SK-N-SH treated with all-trans-retinoic acid at 6 μM for 48 hours (cell line): ENCODE measurements at regions not wholly inside any gene's neighbourhood (a gene's known extent, or its start where the extent isn't known, plus 50 kb on each side); places are given as distances from the start of the nearest gene placed in this dataset.

Experiments
- ATAC-seq: fragments of 200-7000 bp; cut with Tn5 transposase; 3 replicates; pipeline ENCODE4 v1.9.1; 2020; ENCODE audit warnings: mild to moderate bottlenecking, moderate library complexity
- BACH2 ChIP-seq: fragments of 250-450 bp; sonication (Bioruptor Pico); IDR thresholded peaks from 2 replicates; pipeline ENCODE4 v1.9.0; 2021; ENCODE audit warnings: mild to moderate bottlenecking, borderline replicate concordance
- CSDC2 ChIP-seq: fragments of 250-450 bp; sonication (Bioruptor Pico); IDR thresholded peaks from 2 replicates; pipeline ENCODE4 v1.5.0; 2020; ENCODE audit warnings: mild to moderate bottlenecking, moderate library complexity
- GLIS3 ChIP-seq: fragments of 250-450 bp; sonication (Bioruptor Pico); IDR thresholded peaks from 2 replicates; pipeline ENCODE4 v1.5.0; 2020; ENCODE audit warnings: mild to moderate bottlenecking, moderate library complexity
- ISL1 ChIP-seq: fragments of 250-450 bp; sonication (Bioruptor Pico); IDR thresholded peaks from 2 replicates; pipeline ENCODE4 v2.1.2; 2022; ENCODE audit warnings: mild to moderate bottlenecking, moderate library complexity
- OSR1 ChIP-seq: fragments of 250-450 bp; sonication (Bioruptor Pico); IDR thresholded peaks from 2 replicates; pipeline ENCODE4 v1.8.0; 2022; ENCODE audit warnings: moderate library complexity, mild to moderate bottlenecking, inconsistent platforms
- PPARA ChIP-seq: fragments of 250-450 bp; sonication (Bioruptor Pico); IDR thresholded peaks from 2 replicates; pipeline ENCODE4 v1.5.0; 2020; ENCODE audit warnings: mild to moderate bottlenecking, borderline replicate concordance
- RARB ChIP-seq: fragments of 250-450 bp; sonication (Bioruptor Pico); IDR thresholded peaks from 2 replicates; pipeline ENCODE4 v1.8.0; 2021; ENCODE audit warnings: mild to moderate bottlenecking, moderate library complexity
- SNAI2 ChIP-seq: fragments of 250-450 bp; sonication (Bioruptor Pico); IDR thresholded peaks from 2 replicates; pipeline ENCODE4 v1.5.0; 2020; ENCODE audit warnings: mild to moderate bottlenecking, moderate library complexity
- TCF4 ChIP-seq: fragments of 250-450 bp; sonication (Bioruptor Pico); IDR thresholded peaks from 2 replicates; pipeline ENCODE4 v1.8.0; 2021; ENCODE audit warnings: mild to moderate bottlenecking, moderate library complexity, borderline replicate concordance
- TOX ChIP-seq: fragments of 250-450 bp; sonication (Bioruptor Pico); IDR thresholded peaks from 2 replicates; pipeline ENCODE4 v1.8.0; 2021; ENCODE audit warnings: mild to moderate bottlenecking, moderate library complexity, borderline replicate concordance
- ZC3H10 ChIP-seq: fragments of 250-450 bp; sonication (Bioruptor Pico); IDR thresholded peaks from 2 replicates; pipeline ENCODE4 v1.5.1; 2021; ENCODE audit warnings: mild to moderate bottlenecking, moderate library complexity
- ZFP3 ChIP-seq: fragments of 250-450 bp; sonication (Bioruptor Pico); IDR thresholded peaks from 2 replicates; pipeline ENCODE4 v1.5.0; 2020; ENCODE audit warnings: mild to moderate bottlenecking, moderate library complexity
- ZFP30 ChIP-seq: fragments of 450-650 bp; formaldehyde crosslinking; IDR thresholded peaks from 2 replicates; pipeline ENCODE4 v1.5.0; 2022; ENCODE audit warnings: mild to moderate bottlenecking, moderate library complexity
- ZNF565 ChIP-seq: fragments of 450-650 bp; formaldehyde crosslinking; conservative IDR thresholded peaks from 2 replicates; pipeline ENCODE4 v1.5.0; 2020; ENCODE audit warnings: low read depth, mild to moderate bottlenecking, moderate library complexity
- ZNF70 ChIP-seq: fragments of 450-650 bp; formaldehyde crosslinking; IDR thresholded peaks from 2 replicates; pipeline ENCODE4 v1.5.0; 2020; ENCODE audit warnings: mild to moderate bottlenecking, moderate library complexity
- ZNF8 ChIP-seq: fragments of 450-650 bp; formaldehyde crosslinking; IDR thresholded peaks from 2 replicates; pipeline ENCODE4 v1.5.0; 2020; ENCODE audit warnings: mild to moderate bottlenecking, moderate library complexity
- TF ChIP-seq, protein P1 (sequence below): fragments of 250-450 bp; sonication (Bioruptor Pico); IDR thresholded peaks from 2 replicates; pipeline ENCODE4 v1.5.1; 2021; ENCODE audit warnings: mild to moderate bottlenecking, moderate library complexity
- TF ChIP-seq, protein P2 (sequence below): fragments of 250-450 bp; sonication (Bioruptor Pico); IDR thresholded peaks from 2 replicates; pipeline ENCODE4 v1.8.0; 2021; ENCODE audit warnings: low read depth, mild to moderate bottlenecking, moderate library complexity, borderline replicate concordance
- TF ChIP-seq, protein P3 (sequence below): fragments of 250-450 bp; sonication (Bioruptor Pico); IDR thresholded peaks from 2 replicates; pipeline ENCODE4 v1.5.1; 2020; ENCODE audit warnings: low read depth, mild to moderate bottlenecking, moderate library complexity
- TF ChIP-seq, protein P4 (sequence below): fragments of 250-450 bp; sonication (Bioruptor Pico); IDR thresholded peaks from 2 replicates; pipeline ENCODE4 v1.5.0; 2020; ENCODE audit warnings: mild to moderate bottlenecking, moderate library complexity
- TF ChIP-seq, protein P5 (sequence below): fragments of 250-450 bp; sonication (Bioruptor Pico); IDR thresholded peaks from 2 replicates; pipeline ENCODE4 v1.8.0; 2020; ENCODE audit warnings: mild to moderate bottlenecking, moderate library complexity, borderline replicate concordance

DNA sequence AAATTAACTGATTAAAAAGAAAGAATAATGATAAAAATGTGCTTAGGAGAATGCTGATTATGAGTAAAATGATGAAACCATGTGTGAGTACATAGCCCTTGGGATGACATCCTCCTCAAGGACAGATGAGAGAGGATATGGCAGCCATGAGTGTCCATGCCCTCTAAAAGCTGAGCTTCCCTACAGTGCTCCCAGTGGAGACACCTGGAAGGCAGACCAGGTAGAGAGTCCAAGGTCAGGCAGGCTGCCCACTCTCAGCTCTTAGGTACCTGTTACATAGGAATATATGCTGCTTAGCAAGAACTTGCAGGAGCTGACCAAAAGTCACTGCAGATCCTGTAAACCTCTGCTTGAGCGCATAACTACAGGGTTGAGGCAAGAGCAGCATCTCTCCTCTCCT lies 169.7 kb upstream of the TMEM229A start:
- no peak for ATAC-seq
- no peak for TF ChIP-seq ZFP3 (CRISPR knock-in tag)
- TF ChIP-seq, protein P1, sequence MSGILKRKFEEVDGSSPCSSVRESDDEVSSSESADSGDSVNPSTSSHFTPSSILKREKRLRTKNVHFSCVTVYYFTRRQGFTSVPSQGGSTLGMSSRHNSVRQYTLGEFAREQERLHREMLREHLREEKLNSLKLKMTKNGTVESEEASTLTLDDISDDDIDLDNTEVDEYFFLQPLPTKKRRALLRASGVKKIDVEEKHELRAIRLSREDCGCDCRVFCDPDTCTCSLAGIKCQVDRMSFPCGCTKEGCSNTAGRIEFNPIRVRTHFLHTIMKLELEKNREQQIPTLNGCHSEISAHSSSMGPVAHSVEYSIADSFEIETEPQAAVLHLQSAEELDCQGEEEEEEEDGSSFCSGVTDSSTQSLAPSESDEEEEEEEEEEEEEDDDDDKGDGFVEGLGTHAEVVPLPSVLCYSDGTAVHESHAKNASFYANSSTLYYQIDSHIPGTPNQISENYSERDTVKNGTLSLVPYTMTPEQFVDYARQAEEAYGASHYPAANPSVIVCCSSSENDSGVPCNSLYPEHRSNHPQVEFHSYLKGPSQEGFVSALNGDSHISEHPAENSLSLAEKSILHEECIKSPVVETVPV (CRISPR knock-in tag), result no peak
- TF ChIP-seq GLIS3 (CRISPR knock-in tag), result no peak
- TF ChIP-seq, protein P2, sequence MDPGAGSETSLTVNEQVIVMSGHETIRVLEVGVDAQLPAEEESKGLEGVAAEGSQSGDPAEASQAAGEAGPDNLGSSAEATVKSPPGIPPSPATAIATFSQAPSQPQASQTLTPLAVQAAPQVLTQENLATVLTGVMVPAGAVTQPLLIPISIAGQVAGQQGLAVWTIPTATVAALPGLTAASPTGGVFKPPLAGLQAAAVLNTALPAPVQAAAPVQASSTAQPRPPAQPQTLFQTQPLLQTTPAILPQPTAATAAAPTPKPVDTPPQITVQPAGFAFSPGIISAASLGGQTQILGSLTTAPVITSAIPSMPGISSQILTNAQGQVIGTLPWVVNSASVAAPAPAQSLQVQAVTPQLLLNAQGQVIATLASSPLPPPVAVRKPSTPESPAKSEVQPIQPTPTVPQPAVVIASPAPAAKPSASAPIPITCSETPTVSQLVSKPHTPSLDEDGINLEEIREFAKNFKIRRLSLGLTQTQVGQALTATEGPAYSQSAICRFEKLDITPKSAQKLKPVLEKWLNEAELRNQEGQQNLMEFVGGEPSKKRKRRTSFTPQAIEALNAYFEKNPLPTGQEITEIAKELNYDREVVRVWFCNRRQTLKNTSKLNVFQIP (CRISPR knock-in tag), result no peak
- TF ChIP-seq, all 23 proteins: peak for 0

DNA sequence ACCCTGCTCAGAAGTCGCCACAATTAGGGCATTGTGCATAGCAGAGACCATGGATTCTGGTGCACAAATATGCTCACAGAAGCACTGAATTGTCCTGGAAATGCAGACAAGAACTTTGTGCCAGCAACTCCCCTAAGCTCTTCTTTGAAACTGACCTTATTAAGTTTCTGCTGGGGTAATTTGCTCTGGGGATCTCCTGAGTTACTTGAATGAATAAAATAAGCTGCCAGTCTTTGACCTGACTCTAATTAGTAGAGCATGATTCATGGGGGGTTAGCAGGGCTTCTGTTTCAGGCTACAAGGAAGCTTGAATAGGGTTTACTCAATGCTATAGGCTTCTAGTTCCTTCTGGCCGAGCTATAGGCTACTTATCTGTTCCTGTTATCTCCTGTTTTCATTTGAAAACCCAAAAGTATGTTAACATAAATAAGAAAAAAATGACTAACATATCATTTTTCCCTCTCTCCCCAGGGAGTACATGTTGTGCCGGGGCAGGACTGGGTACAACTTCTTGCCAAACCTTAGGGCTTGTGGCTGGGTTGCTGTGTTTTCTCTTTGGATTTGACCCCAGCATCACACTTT lies 169.0 kb upstream of the TMEM229A start:
- no peak for ATAC-seq

DNA sequence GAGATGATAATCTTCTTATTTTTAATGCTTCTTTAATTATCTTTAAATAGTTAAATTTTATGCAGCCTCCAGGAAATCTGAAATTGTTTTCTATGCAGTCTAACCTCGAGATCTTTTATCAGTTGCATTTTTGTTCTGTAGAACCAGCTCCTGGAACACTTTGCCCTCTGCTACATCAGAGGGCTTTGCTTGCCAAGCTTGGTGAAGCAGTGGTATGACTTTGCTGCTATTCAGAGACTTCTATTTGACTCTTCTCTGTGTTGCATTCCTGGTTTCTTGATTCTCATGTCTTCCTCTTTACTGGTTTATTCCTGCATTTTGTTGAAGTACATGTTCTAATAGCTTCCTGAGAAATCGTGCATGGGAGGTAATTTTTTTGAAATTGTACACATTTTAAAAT lies 163.7 kb upstream of the TMEM229A start:
- ATAC-seq, result no peak
- TF ChIP-seq, protein P3, sequence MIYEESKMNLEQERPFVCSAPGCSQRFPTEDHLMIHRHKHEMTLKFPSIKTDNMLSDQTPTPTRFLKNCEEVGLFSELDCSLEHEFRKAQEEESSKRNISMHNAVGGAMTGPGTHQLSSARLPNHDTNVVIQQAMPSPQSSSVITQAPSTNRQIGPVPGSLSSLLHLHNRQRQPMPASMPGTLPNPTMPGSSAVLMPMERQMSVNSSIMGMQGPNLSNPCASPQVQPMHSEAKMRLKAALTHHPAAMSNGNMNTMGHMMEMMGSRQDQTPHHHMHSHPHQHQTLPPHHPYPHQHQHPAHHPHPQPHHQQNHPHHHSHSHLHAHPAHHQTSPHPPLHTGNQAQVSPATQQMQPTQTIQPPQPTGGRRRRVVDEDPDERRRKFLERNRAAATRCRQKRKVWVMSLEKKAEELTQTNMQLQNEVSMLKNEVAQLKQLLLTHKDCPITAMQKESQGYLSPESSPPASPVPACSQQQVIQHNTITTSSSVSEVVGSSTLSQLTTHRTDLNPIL (CRISPR knock-in tag), result no peak
- TF ChIP-seq CSDC2 (CRISPR knock-in tag) (no peak), TCF4 (CRISPR knock-in tag) (no peak), TOX (no peak), ZNF8 (CRISPR knock-in tag) (no peak), RARB (CRISPR knock-in tag) (no peak), OSR1 (CRISPR knock-in tag) (no peak)
- TF ChIP-seq, protein P4, sequence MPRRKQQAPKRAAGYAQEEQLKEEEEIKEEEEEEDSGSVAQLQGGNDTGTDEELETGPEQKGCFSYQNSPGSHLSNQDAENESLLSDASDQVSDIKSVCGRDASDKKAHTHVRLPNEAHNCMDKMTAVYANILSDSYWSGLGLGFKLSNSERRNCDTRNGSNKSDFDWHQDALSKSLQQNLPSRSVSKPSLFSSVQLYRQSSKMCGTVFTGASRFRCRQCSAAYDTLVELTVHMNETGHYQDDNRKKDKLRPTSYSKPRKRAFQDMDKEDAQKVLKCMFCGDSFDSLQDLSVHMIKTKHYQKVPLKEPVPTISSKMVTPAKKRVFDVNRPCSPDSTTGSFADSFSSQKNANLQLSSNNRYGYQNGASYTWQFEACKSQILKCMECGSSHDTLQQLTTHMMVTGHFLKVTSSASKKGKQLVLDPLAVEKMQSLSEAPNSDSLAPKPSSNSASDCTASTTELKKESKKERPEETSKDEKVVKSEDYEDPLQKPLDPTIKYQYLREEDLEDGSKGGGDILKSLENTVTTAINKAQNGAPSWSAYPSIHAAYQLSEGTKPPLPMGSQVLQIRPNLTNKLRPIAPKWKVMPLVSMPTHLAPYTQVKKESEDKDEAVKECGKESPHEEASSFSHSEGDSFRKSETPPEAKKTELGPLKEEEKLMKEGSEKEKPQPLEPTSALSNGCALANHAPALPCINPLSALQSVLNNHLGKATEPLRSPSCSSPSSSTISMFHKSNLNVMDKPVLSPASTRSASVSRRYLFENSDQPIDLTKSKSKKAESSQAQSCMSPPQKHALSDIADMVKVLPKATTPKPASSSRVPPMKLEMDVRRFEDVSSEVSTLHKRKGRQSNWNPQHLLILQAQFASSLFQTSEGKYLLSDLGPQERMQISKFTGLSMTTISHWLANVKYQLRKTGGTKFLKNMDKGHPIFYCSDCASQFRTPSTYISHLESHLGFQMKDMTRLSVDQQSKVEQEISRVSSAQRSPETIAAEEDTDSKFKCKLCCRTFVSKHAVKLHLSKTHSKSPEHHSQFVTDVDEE (CRISPR knock-in tag), result no peak
- TF ChIP-seq, protein P1 (CRISPR knock-in tag), result no peak

More for the DNA sequence above, 169.0 kb upstream of the TMEM229A start:
- TF ChIP-seq, protein P5, sequence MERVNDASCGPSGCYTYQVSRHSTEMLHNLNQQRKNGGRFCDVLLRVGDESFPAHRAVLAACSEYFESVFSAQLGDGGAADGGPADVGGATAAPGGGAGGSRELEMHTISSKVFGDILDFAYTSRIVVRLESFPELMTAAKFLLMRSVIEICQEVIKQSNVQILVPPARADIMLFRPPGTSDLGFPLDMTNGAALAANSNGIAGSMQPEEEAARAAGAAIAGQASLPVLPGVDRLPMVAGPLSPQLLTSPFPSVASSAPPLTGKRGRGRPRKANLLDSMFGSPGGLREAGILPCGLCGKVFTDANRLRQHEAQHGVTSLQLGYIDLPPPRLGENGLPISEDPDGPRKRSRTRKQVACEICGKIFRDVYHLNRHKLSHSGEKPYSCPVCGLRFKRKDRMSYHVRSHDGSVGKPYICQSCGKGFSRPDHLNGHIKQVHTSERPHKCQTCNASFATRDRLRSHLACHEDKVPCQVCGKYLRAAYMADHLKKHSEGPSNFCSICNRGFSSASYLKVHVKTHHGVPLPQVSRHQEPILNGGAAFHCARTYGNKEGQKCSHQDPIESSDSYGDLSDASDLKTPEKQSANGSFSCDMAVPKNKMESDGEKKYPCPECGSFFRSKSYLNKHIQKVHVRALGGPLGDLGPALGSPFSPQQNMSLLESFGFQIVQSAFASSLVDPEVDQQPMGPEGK (CRISPR knock-in tag), result no peak
- TF ChIP-seq ZFP30 (no peak), ZNF8 (CRISPR knock-in tag) (no peak), BACH2 (CRISPR knock-in tag) (no peak), ZC3H10 (no peak), SNAI2 (CRISPR knock-in tag) (no peak), ZNF70 (CRISPR knock-in tag) (no peak), ISL1 (CRISPR knock-in tag) (no peak), ZNF565 (CRISPR knock-in tag) (no peak), TOX (no peak), CSDC2 (CRISPR knock-in tag) (no peak), PPARA (no peak), RARB (CRISPR knock-in tag) (no peak), TCF4 (CRISPR knock-in tag) (no peak), ZFP3 (CRISPR knock-in tag) (no peak)
- TF ChIP-seq, protein P3 (CRISPR knock-in tag), result no peak
- TF ChIP-seq, protein P4 (CRISPR knock-in tag), result no peak
